ENCODE measurements at regions not wholly inside any gene's neighbourhood (a gene's known extent, or its start where the extent isn't known, plus 50 kb on each side); places are given as distances from the start of the nearest gene placed in this dataset.

DNA sequence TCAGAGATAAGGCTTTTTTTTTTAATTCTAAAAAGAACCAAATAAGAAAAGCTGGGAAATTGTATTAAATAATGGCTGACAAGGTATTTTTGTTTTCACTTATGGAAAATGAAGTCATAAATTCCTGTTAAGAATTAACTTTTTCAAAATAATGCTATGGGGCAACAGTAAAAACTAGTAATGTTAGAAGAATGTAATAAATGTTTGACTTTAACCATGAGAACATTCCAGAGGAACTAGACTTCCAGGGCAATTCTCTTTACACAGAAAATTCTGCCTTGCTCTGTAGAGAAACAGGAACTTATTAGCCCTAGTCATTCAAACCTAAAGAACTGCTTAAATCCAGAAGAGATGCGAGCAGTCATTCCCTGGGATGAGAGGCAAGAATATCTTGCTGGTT lies 571.1 kb downstream of the IPMK start:
- TF ChIP-seq CTCF (IDR thresholded peaks at IDR 0.05; ENCODE audit: poor library complexity), result no peak
- no peak for TF ChIP-seq EZH2 (IDR thresholded peaks at IDR 0.05; ENCODE audit: borderline replicate concordance)
- no peak for TF ChIP-seq EZH2phosphoT487 (IDR thresholded peaks at IDR 0.05; ENCODE audit: low read depth, severe bottlenecking, unreplicated experiment)

All from hepatocyte (in vitro differentiated cells).